GM23338 (cell line): ENCODE measurements at regions not wholly inside any gene's neighbourhood (a gene's known extent, or its start where the extent isn't known, plus 50 kb on each side); places are given as distances from the start of the nearest gene placed in this dataset.

Experiments used
- CREB1 ChIP-seq: fragments of 250-450 bp; sonication (Bioruptor Pico); IDR thresholded peaks from 2 replicates; pipeline ENCODE4 v1.5.0; 2020; ENCODE audit warnings: low read depth, mild to moderate bottlenecking, moderate library complexity
- ETS1 ChIP-seq: IDR thresholded peaks from 2 replicates; pipeline ENCODE4 v1.6.1; 2016; ENCODE audit warnings: antibody characterized with exemption
- EZH2 ChIP-seq: fragments of 200-600 bp; sonication (generic); IDR thresholded peaks from one replicate; pipeline ENCODE4 v1.8.0; 2017; ENCODE audit warnings: antibody characterized with exemption, mild to moderate bottlenecking, low read depth; ENCODE audit not compliant: unreplicated experiment
- EZH2phosphoT487 ChIP-seq: fragments of 200-600 bp; sonication (generic); IDR thresholded peaks from one replicate; pipeline ENCODE4 v1.8.1; 2018; ENCODE audit warnings: antibody characterized with exemption; ENCODE audit not compliant: unreplicated experiment
- JUNB ChIP-seq: IDR thresholded peaks from one replicate; pipeline ENCODE4 v1.6.1; 2016; ENCODE audit warnings: antibody characterized with exemption; ENCODE audit not compliant: unreplicated experiment
- NANOG ChIP-seq: IDR thresholded peaks from 2 replicates; pipeline ENCODE4 v1.6.1; 2016; ENCODE audit warnings: antibody characterized with exemption, borderline replicate concordance
- POLR2AphosphoS5 ChIP-seq: IDR thresholded peaks from 2 replicates; pipeline ENCODE4 v1.6.1; 2016; ENCODE audit warnings: antibody characterized with exemption, low read depth
- TF ChIP-seq, protein P1 (sequence below), 2 experiments: fragments of 200-600 bp in 1 of 2; sonication (generic) in 1 of 2; conservative IDR thresholded peaks; 2 replicates each; pipeline versions ENCODE4 v1.5.1 to v1.6.1; 2016 to 2017; ENCODE audit warnings: antibody characterized with exemption in 2 of 2, low read depth in 2 of 2, mild to moderate bottlenecking in 2 of 2, moderate library complexity in 1 of 2
- TF ChIP-seq, protein P2 (sequence below): IDR thresholded peaks from one replicate; pipeline ENCODE4 v1.6.1; 2018; ENCODE audit warnings: antibody characterized with exemption; ENCODE audit not compliant: unreplicated experiment
- TF ChIP-seq, protein P3 (sequence below): fragments of 250-450 bp; sonication (Bioruptor Pico); IDR thresholded peaks from 2 replicates; pipeline ENCODE4 v1.5.0; 2020; ENCODE audit warnings: mild to moderate bottlenecking, moderate library complexity

DNA sequence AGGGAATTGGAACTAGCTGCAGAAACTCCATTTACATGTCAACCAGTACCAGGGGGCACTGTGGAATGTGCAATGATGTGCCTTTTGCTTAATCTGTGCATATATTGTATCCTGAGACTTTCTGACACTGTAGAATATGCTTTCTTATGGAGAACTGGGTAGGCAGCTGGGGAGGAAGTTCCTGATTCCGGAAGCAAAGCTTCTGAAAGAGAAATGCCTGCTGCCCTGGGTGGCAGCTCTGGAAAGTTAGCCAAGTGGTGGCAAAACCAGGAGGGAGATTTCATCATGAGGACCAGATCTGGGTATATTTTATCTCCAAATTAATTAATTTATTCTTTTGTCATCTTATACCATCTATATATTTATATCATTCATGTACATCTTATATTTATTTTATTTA is 116.7 kb downstream of the XCL2 start:
- TF ChIP-seq, protein P1, sequence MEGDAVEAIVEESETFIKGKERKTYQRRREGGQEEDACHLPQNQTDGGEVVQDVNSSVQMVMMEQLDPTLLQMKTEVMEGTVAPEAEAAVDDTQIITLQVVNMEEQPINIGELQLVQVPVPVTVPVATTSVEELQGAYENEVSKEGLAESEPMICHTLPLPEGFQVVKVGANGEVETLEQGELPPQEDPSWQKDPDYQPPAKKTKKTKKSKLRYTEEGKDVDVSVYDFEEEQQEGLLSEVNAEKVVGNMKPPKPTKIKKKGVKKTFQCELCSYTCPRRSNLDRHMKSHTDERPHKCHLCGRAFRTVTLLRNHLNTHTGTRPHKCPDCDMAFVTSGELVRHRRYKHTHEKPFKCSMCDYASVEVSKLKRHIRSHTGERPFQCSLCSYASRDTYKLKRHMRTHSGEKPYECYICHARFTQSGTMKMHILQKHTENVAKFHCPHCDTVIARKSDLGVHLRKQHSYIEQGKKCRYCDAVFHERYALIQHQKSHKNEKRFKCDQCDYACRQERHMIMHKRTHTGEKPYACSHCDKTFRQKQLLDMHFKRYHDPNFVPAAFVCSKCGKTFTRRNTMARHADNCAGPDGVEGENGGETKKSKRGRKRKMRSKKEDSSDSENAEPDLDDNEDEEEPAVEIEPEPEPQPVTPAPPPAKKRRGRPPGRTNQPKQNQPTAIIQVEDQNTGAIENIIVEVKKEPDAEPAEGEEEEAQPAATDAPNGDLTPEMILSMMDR (conservative IDR thresholded peaks at IDR 0.05; ENCODE audit: low read depth in 2 of 2), result no peak
- TF ChIP-seq POLR2AphosphoS5 (no peak), ETS1 (no peak), EZH2phosphoT487 (no peak), EZH2 (no peak), NANOG (no peak), CREB1 (CRISPR knock-in tag) (no peak), JUNB (no peak)
- TF ChIP-seq, protein P2, sequence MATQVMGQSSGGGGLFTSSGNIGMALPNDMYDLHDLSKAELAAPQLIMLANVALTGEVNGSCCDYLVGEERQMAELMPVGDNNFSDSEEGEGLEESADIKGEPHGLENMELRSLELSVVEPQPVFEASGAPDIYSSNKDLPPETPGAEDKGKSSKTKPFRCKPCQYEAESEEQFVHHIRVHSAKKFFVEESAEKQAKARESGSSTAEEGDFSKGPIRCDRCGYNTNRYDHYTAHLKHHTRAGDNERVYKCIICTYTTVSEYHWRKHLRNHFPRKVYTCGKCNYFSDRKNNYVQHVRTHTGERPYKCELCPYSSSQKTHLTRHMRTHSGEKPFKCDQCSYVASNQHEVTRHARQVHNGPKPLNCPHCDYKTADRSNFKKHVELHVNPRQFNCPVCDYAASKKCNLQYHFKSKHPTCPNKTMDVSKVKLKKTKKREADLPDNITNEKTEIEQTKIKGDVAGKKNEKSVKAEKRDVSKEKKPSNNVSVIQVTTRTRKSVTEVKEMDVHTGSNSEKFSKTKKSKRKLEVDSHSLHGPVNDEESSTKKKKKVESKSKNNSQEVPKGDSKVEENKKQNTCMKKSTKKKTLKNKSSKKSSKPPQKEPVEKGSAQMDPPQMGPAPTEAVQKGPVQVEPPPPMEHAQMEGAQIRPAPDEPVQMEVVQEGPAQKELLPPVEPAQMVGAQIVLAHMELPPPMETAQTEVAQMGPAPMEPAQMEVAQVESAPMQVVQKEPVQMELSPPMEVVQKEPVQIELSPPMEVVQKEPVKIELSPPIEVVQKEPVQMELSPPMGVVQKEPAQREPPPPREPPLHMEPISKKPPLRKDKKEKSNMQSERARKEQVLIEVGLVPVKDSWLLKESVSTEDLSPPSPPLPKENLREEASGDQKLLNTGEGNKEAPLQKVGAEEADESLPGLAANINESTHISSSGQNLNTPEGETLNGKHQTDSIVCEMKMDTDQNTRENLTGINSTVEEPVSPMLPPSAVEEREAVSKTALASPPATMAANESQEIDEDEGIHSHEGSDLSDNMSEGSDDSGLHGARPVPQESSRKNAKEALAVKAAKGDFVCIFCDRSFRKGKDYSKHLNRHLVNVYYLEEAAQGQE, result no peak
- TF ChIP-seq, protein P3, sequence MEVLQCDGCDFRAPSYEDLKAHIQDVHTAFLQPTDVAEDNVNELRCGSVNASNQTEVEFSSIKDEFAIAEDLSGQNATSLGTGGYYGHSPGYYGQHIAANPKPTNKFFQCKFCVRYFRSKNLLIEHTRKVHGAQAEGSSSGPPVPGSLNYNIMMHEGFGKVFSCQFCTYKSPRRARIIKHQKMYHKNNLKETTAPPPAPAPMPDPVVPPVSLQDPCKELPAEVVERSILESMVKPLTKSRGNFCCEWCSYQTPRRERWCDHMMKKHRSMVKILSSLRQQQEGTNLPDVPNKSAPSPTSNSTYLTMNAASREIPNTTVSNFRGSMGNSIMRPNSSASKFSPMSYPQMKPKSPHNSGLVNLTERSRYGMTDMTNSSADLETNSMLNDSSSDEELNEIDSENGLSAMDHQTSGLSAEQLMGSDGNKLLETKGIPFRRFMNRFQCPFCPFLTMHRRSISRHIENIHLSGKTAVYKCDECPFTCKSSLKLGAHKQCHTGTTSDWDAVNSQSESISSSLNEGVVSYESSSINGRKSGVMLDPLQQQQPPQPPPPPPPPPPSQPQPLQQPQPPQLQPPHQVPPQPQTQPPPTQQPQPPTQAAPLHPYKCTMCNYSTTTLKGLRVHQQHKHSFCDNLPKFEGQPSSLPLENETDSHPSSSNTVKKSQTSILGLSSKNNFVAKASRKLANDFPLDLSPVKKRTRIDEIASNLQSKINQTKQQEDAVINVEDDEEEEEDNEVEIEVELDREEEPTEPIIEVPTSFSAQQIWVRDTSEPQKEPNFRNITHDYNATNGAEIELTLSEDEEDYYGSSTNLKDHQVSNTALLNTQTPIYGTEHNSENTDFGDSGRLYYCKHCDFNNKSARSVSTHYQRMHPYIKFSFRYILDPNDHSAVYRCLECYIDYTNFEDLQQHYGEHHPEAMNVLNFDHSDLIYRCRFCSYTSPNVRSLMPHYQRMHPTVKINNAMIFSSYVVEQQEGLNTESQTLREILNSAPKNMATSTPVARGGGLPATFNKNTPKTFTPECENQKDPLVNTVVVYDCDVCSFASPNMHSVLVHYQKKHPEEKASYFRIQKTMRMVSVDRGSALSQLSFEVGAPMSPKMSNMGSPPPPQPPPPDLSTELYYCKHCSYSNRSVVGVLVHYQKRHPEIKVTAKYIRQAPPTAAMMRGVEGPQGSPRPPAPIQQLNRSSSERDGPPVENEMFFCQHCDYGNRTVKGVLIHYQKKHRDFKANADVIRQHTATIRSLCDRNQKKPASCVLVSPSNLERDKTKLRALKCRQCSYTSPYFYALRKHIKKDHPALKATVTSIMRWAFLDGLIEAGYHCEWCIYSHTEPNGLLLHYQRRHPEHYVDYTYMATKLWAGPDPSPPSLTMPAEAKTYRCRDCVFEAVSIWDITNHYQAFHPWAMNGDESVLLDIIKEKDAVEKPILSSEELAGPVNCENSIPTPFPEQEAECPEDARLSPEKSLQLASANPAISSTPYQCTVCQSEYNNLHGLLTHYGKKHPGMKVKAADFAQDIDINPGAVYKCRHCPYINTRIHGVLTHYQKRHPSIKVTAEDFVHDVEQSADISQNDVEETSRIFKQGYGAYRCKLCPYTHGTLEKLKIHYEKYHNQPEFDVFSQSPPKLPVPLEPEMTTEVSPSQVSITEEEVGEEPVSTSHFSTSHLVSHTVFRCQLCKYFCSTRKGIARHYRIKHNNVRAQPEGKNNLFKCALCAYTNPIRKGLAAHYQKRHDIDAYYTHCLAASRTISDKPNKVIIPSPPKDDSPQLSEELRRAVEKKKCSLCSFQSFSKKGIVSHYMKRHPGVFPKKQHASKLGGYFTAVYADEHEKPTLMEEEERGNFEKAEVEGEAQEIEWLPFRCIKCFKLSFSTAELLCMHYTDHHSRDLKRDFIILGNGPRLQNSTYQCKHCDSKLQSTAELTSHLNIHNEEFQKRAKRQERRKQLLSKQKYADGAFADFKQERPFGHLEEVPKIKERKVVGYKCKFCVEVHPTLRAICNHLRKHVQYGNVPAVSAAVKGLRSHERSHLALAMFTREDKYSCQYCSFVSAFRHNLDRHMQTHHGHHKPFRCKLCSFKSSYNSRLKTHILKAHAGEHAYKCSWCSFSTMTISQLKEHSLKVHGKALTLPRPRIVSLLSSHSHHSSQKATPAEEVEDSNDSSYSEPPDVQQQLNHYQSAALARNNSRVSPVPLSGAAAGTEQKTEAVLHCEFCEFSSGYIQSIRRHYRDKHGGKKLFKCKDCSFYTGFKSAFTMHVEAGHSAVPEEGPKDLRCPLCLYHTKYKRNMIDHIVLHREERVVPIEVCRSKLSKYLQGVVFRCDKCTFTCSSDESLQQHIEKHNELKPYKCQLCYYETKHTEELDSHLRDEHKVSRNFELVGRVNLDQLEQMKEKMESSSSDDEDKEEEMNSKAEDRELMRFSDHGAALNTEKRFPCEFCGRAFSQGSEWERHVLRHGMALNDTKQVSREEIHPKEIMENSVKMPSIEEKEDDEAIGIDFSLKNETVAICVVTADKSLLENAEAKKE, result no peak
